Uterus (tissue), 3 donors: ENCODE measurements at regions not wholly inside any gene's neighbourhood (a gene's known extent, or its start where the extent isn't known, plus 50 kb on each side); places are given as distances from the start of the nearest gene placed in this dataset.

Experiments
- DNase-seq, 2 donors: peaks; one replicate each; pipeline ENCODE4 v3.0.0-alpha.2; 2019 to 2020
- H3K27ac ChIP-seq, 2 donors: fragments of 200-600 bp; sonication (generic); 1 replicate in 1 of 2; 2 replicates in 1 of 2; pipeline ENCODE4 v1.5.1; 2016 to 2018
- H3K27me3 ChIP-seq, 2 donors: fragments of 200-600 bp; sonication (generic); one replicate each; pipeline ENCODE4 v1.5.1; 2018 to 2019; ENCODE audit warnings: control low read depth in 1 of 2
- H3K36me3 ChIP-seq, 2 donors: fragments of 200-600 bp; sonication (generic); one replicate each; pipeline ENCODE4 v1.5.1; 2019; ENCODE audit warnings: control low read depth in 1 of 2
- H3K4me1 ChIP-seq, 2 donors: fragments of 200-600 bp; sonication (generic); one replicate each; pipeline ENCODE4 v1.5.1; 2018 to 2019; ENCODE audit warnings: control low read depth in 1 of 2
- H3K4me3 ChIP-seq, 2 donors: fragments of 200-600 bp; sonication (generic); 1 replicate in 1 of 2; 2 replicates in 1 of 2; pipeline ENCODE4 v1.5.1; 2018 to 2019; ENCODE audit warnings: mild to moderate bottlenecking in 1 of 2
- H3K9me3 ChIP-seq, 2 donors: fragments of 200-600 bp; sonication (generic); one replicate each; pipeline ENCODE4 v1.5.1; 2019; ENCODE audit warnings: control low read depth in 1 of 2
- POLR2A ChIP-seq, 2 donors: fragments of 450-650 bp; IDR thresholded peaks; one replicate each; pipeline ENCODE4 v1.6.1; 2016; ENCODE audit warnings: antibody characterized with exemption in 2 of 2, mild to moderate bottlenecking in 1 of 2, moderate library complexity in 1 of 2
- intact Hi-C: fragments of 100-400 bp; cut with DNase I; formaldehyde crosslinking; loops from one replicate; pipeline ENCODE4 v1.15.1; 2023; ENCODE audit warnings: low total_unique reads
- TF ChIP-seq, protein P1 (sequence below), 4 experiments: fragments of 200-600 bp in 2 of 4; fragments of 450-650 bp in 2 of 4; sonication (generic) in 2 of 4; IDR thresholded peaks; one replicate each; pipeline ENCODE4 v1.5.1; 2016 to 2019; ENCODE audit warnings: antibody characterized with exemption in 4 of 4, mild to moderate bottlenecking in 2 of 4, moderate library complexity in 1 of 4
- donor health status: DM: yes; HTN: yes; CAD: no.

DNA sequence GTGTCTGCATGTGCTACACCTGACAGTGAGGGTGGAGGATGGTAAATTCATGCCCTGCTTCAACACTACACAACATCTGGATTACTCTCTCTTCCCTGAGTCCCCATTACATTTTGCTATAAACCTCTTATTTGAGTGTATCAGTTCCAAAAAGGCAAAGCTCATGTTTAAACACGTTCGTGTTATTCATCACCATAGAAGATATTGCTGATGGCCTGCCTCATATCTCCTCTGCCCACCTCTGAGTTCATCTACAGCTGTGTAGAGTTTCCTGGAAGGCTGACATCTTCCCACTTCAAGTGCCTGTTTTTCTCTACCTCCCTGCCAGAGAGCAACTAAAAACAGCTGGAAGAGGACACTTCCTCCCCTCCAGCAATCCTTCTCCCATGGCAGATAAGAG is 433.2 kb downstream of the ISL1 start:
- Histone ChIP-seq H3K36me3 (no peaks in the 10 kb centered on the region), H3K4me3 (no peak overlapping the region), H3K4me1 (no peaks in the 10 kb centered on the region), H3K9me3 (no peaks in the 10 kb centered on the region), H3K27me3 (no peaks in the 10 kb centered on the region), H3K27ac (no peak overlapping the region)
- intact Hi-C loops = no loop called here
- DNase-seq = no peak
- TF ChIP-seq, protein P1, sequence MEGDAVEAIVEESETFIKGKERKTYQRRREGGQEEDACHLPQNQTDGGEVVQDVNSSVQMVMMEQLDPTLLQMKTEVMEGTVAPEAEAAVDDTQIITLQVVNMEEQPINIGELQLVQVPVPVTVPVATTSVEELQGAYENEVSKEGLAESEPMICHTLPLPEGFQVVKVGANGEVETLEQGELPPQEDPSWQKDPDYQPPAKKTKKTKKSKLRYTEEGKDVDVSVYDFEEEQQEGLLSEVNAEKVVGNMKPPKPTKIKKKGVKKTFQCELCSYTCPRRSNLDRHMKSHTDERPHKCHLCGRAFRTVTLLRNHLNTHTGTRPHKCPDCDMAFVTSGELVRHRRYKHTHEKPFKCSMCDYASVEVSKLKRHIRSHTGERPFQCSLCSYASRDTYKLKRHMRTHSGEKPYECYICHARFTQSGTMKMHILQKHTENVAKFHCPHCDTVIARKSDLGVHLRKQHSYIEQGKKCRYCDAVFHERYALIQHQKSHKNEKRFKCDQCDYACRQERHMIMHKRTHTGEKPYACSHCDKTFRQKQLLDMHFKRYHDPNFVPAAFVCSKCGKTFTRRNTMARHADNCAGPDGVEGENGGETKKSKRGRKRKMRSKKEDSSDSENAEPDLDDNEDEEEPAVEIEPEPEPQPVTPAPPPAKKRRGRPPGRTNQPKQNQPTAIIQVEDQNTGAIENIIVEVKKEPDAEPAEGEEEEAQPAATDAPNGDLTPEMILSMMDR (IDR thresholded peaks at IDR 0.05) = no peak
- no peak for TF ChIP-seq POLR2A (IDR thresholded peaks at IDR 0.05)

GRCh38 chr5:51821697-51822096 is 438.4 kb downstream of the ISL1 start:
- H3K27me3 ChIP-seq = no peaks in the 10 kb centered on the region
- no peaks in the 10 kb centered on the region for H3K9me3 ChIP-seq
- no peak overlapping the region for H3K4me3 ChIP-seq
- TF ChIP-seq, protein P1 (IDR thresholded peaks at IDR 0.05) = no peak
- TF ChIP-seq POLR2A (IDR thresholded peaks at IDR 0.05) = no peak
- H3K4me1 ChIP-seq = no peaks in the 10 kb centered on the region
- H3K36me3 ChIP-seq = no peaks in the 10 kb centered on the region
- DNase-seq = no peak
- intact Hi-C loops = no loop called here
- H3K27ac ChIP-seq = no peak overlapping the region

GRCh38 chr5:51829230-51829629 is 446.0 kb downstream of the ISL1 start:
- DNase-seq = no peak
- Histone ChIP-seq H3K27ac (no peak overlapping the region), H3K4me1 (no peaks in the 10 kb centered on the region), H3K4me3 (no peak overlapping the region), H3K9me3 (no peaks in the 10 kb centered on the region), H3K27me3 (no peaks in the 10 kb centered on the region), H3K36me3 (no peaks in the 10 kb centered on the region)
- TF ChIP-seq, protein P1 (IDR thresholded peaks at IDR 0.05) = no peak
- no peak for TF ChIP-seq POLR2A (IDR thresholded peaks at IDR 0.05)
- intact Hi-C loops = no loop called here

- Histone ChIP-seq H3K36me3 (no peaks in the 10 kb centered on the region), H3K27ac (no peak overlapping the region), H3K4me3 (no peak overlapping the region), H3K9me3 (no peaks in the 10 kb centered on the region), H3K4me1 (no peaks in the 10 kb centered on the region), H3K27me3 (no peaks in the 10 kb centered on the region)
- TF ChIP-seq, protein P1 (IDR thresholded peaks at IDR 0.05) = no peak
- no peak for TF ChIP-seq POLR2A (IDR thresholded peaks at IDR 0.05)
- intact Hi-C loops = no loop called here
- no peak for DNase-seq
These were observed 446.4 kb downstream of the ISL1 start for GRCh38 chr5:51829691-51830090.

GRCh38 chr5:51832934-51833470 is 449.8 kb downstream of the ISL1 start:
- intact Hi-C loops = no loop called here
- no peaks in the 10 kb centered on the region for H3K9me3 ChIP-seq
- H3K4me1 ChIP-seq = no peaks in the 10 kb centered on the region

More at GRCh38 chr5:51832934-51833470, 449.8 kb downstream of the ISL1 start:
- Histone ChIP-seq H3K27ac (no peak overlapping the region), H3K36me3 (no peaks in the 10 kb centered on the region), H3K27me3 (no peaks in the 10 kb centered on the region), H3K4me3 (no peak overlapping the region)
- no peak for DNase-seq
- TF ChIP-seq POLR2A (IDR thresholded peaks at IDR 0.05) = no peak
- TF ChIP-seq, protein P1 (IDR thresholded peaks at IDR 0.05) = no peak
